GM18499 (cell line): ENCODE measurements at regions not wholly inside any gene's neighbourhood (a gene's known extent, or its start where the extent isn't known, plus 50 kb on each side); places are given as distances from the start of the nearest gene placed in this dataset.

Experiments used
- ATAC-seq: cut with Tn5 transposase; IDR thresholded peaks from one replicate; pipeline ENCODE4 v1.9.1; 2021; ENCODE audit warnings: moderate number of reproducible peaks; ENCODE audit not compliant: insufficient read depth, unreplicated experiment

GRCh38 chr17:79478841-79479240, 132.0 kb downstream of the RBFOX3 start:
- ATAC-seq = no peak

GRCh38 chr17:79478051-79478461, 132.8 kb downstream of the RBFOX3 start:
- no peak for ATAC-seq

- ATAC-seq = no peak
Observed at GRCh38 chr17:79476074-79476652, 134.7 kb downstream of the RBFOX3 start.

GRCh38 chr17:79473876-79474440, 136.9 kb downstream of the RBFOX3 start:
- ATAC-seq = no peak

GRCh38 chr17:79473111-79473875, 137.6 kb downstream of the RBFOX3 start:
- no peak for ATAC-seq

GRCh38 chr17:79470754-79471153, 140.1 kb downstream of the RBFOX3 start:
- ATAC-seq = no peak

- no peak for ATAC-seq
Observed at GRCh38 chr17:79469646-79470045, 141.2 kb downstream of the RBFOX3 start.

GRCh38 chr17:79468183-79468944, 142.5 kb downstream of the RBFOX3 start:
- no peak for ATAC-seq

- ATAC-seq = no peak
Observed at GRCh38 chr17:79466562-79467350, 144.1 kb downstream of the RBFOX3 start.

- ATAC-seq = no peak
Observed at GRCh38 chr17:79465681-79466025, 145.2 kb downstream of the RBFOX3 start.

- ATAC-seq = no peak
Observed at GRCh38 chr17:79465011-79465680, 145.7 kb downstream of the RBFOX3 start.

- no peak for ATAC-seq
Observed at GRCh38 chr17:79464318-79465010, 146.4 kb downstream of the RBFOX3 start.

GRCh38 chr17:79463421-79464317, 147.2 kb downstream of the RBFOX3 start:
- ATAC-seq = no peak

GRCh38 chr17:79461041-79461440, 149.8 kb downstream of the RBFOX3 start:
- no peak for ATAC-seq

GRCh38 chr17:79459846-79460245, 151.0 kb downstream of the RBFOX3 start:
- ATAC-seq = no peak

GRCh38 chr17:79459003-79459655, 151.7 kb downstream of the RBFOX3 start:
- ATAC-seq = no peak

GRCh38 chr17:79458356-79458755, 152.5 kb downstream of the RBFOX3 start:
- no peak for ATAC-seq

GRCh38 chr17:79457889-79458288, 153.0 kb downstream of the RBFOX3 start:
- no peak for ATAC-seq
